EL (cell line): ENCODE measurements at regions not wholly inside any gene's neighbourhood (a gene's known extent, or its start where the extent isn't known, plus 50 kb on each side); places are given as distances from the start of the nearest gene placed in this dataset.

Experiments
- DNase-seq: peaks from one replicate; pipeline ENCODE4 v3.0.0-alpha.2; 2016

- DNase-seq = peak; percentile 90
Observed at GRCh38 chr21:27649323-27649722, 682.4 kb upstream of the ADAMTS5 start.

DNA sequence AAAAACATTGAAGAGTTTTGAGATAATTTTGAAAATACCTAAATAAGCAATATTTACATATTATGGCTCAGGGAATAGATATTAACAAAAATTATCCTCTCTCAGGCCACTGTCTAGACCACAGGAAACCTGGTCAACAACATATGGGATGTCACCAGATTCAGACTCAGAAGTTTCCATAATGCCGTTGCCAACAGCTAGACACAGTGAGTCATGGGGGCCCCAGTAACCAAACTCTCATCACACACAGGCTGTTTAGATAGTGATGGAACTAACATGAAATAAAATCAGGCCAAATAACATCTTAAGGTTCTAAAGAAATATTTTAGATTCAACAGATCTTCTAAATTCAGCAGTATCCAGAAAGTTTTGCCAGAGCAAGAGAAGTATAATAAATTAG lies 681.7 kb upstream of the ADAMTS5 start:
- peak; percentile 87 for DNase-seq

DNA sequence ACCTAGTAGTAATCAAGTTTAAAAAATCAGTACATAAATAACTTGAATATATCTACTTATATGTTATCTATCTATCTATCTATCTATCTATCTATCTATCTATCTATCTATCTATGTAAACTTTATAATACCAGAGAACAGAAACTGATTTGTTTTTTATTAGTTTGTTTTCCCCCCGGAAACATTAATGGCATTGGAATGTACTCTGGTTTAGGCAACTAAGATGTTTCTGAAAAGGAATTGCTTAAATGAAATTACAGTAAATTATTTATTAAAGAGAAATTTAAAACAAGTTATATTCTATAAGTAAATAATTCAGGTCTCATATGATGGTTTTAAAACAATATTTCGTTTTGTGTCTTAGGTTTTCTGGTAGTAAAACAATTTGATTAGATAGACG lies 681.0 kb upstream of the ADAMTS5 start:
- peak; percentile 30 for DNase-seq

DNA sequence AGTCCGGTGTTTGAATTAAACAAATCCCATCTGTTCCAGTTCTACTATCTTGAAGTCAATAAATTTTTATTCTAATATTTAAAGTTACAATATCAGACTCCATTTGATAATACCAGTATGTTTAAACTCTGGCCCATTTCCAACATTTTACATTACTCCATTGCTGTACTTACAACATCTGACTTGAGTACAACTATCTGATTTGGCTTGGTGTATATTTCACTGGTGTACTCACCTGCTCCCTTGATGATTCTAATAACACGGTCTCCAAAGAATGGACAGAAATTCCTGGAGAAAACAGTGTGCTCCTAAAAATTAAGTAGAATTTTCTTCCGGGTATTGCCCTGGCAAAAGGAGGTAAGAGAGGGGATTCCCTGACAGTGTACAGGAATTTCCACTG lies 680.5 kb upstream of the ADAMTS5 start:
- no peak for DNase-seq

- DNase-seq = no peak
Observed at GRCh38 chr21:27646691-27647090, 679.8 kb upstream of the ADAMTS5 start.

DNA sequence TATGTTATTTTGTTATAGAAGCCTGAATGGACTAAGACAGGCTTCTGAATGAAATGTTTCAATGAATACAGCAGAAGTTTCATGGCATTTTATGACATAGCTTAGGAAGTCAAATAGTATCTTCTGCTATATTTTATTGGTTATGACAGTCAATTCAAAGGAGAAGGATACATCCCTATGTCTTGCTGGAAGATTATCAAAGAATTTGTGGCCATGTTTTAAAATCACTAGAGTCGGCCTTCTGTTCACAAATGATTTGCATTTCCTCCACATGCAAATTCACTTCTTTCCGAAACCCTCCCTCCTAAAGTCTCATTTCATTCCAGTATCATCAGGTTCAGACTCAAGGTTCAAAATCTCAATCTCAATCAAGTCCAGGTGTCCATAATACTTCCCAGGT lies 679.2 kb upstream of the ADAMTS5 start:
- no peak for DNase-seq

- peak; percentile 32 for DNase-seq
Observed at GRCh38 chr21:27645285-27645684, 678.4 kb upstream of the ADAMTS5 start.

DNA sequence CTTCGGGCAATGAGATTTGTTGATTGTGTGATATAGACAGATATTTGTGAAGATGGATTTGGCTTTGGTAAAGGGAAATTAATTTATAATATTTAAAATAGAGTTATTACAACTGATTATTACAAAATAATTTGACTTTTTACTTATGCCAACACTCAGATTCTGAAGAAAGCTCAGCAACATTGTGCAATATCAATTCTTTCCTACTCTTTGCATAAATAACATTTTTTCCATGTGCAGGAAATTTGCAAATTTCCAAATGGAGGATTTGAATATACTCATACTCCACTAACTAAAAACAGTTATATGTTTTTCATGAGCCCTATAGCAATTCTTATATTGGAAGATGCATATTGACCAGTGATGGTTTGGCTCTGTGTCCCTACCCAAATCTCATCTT lies 676.4 kb upstream of the ADAMTS5 start:
- DNase-seq = no peak

GRCh38 chr21:27639286-27639685 lies 672.4 kb upstream of the ADAMTS5 start:
- DNase-seq = no peak

GRCh38 chr21:27636656-27637055 lies 669.8 kb upstream of the ADAMTS5 start:
- DNase-seq = no peak

- no peak for DNase-seq
Observed at GRCh38 chr21:27633631-27634030, 666.7 kb upstream of the ADAMTS5 start.

DNA sequence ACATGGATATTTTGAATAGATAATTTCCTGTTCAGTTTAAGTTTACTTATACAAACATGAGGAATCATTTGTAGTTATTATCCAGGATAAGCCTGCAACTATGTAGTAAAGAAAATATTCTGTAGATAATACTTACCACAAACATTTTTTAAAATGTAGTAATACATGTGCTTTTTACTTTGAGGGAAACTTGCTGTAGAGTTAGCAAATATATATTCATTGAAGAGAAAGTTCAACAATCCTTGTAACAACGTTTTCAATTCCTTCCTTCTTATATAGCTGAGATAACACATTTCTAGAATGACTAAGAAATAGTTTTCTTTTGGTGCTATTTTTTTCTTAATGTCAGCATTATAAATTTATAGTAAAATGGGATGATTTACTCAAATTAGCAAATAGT lies 664.6 kb upstream of the ADAMTS5 start:
- DNase-seq = peak; percentile 31

DNA sequence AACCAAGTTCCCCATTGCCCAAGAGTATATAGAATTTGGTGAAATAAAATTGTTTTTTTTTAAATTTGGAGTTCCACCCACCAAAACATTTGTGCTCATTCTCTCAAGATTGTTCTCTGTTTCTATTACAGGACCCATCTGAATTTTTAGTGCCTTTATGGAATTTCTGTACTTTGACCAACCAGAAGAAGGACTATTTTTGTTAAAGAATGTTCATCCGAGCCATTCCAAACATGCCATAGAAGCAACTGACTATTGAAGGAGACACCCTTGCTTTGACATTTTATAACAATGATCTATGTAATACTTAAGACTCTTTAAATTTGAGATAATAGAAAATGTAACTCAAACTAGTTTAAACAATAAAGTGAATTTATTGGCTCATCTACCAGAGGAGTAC lies 655.7 kb upstream of the ADAMTS5 start:
- DNase-seq = no peak

GRCh38 chr21:27614231-27614630 lies 647.3 kb upstream of the ADAMTS5 start:
- no peak for DNase-seq

- no peak for DNase-seq
Observed at GRCh38 chr21:27606422-27606821, 639.5 kb upstream of the ADAMTS5 start.

DNA sequence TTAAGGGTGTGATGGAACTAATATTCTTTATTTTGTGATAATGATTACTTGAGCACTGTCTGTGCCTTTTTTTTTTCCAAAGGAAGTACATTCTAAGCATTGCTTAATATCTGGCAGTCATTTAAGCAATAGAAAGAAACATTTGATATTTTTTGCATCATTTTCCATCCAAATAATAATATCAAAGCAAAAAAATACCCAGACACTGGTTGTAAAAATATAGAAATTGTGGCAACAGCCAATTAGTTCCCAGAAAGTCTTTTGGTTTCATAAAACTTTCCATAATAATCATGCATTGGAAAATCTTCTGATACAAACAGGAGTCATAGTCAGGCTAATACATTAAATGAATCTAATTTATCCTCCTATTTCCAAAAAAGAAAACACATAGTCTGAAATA lies 629.3 kb upstream of the ADAMTS5 start:
- DNase-seq = no peak

DNA sequence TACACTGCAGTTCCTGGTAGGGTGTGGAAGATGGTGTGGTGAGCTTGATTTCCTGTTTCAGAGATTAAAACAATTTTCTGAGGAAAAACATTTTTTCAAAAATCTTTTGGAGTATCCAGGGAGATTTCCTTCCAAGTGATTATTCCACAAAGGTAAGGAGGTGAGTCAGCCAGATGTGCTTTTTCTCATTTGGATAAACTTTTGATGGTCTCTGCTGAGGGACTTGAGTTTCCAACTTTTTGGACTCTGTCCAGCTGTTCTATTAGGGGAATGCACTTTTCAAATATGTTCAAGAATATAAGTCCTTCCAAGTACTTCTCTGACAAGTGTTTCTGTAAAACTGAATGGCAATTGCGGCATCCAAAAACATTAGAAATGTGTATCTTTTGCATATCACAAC lies 628.8 kb upstream of the ADAMTS5 start:
- DNase-seq = no peak

DNA sequence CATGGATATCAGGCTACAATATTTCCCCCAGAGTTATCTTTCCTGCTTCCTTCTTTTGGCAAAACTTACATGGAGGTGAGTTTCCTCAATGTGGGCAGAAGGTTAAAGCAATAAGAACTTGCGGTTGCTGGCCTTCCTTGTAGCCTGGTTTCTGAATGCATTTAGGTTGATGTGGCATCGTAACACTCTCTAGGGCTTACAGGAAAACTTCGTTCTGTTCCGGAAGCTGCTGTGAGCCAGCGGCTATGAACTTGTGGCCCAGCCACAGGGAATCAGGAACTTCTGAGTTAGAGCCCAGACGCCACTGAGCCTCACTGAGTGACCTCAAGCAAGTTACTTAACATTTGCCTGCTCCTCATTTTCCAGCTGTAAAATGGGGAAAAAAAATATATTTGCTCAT lies 623.4 kb upstream of the ADAMTS5 start:
- DNase-seq = peak; percentile 83

DNA sequence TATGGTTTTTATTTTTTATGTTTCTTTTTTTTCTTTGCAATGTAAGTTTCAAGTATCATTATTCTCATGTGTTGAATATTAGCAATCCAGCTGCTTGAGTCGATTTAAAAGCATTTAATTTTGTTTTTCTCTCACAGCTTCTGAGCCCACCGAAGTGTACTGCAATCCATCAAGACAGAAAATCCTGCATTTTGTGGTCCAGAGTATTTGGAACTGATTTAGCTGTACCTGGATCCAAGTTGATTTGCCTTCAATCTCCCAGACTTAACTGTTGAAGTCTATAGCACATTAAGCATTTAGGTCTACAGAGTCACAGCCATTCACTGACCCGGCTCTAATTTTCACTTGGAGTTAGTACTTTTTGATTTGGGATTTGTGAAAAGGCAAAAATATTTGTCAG lies 622.9 kb upstream of the ADAMTS5 start:
- no peak for DNase-seq

DNA sequence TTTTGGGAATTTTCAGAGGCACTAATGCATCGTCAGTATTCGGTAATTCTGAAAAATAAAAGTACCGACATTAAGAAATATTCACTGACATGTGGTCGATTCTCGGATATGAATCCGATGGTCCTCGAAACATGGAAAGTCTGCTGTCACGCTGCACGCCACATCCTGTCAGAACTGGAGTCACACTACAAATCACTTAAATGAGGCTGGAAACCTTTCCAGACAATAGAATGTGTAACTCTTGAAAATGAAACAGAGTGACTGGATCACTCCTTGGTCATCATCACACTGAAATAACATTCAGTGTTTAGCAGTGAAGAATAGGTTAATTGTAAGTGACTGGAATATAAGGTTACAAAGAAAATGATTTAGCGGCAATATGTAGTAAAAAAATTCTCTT lies 620.1 kb upstream of the ADAMTS5 start:
- no peak for DNase-seq

GRCh38 chr21:27586326-27586725 lies 619.4 kb upstream of the ADAMTS5 start:
- DNase-seq = no peak

DNA sequence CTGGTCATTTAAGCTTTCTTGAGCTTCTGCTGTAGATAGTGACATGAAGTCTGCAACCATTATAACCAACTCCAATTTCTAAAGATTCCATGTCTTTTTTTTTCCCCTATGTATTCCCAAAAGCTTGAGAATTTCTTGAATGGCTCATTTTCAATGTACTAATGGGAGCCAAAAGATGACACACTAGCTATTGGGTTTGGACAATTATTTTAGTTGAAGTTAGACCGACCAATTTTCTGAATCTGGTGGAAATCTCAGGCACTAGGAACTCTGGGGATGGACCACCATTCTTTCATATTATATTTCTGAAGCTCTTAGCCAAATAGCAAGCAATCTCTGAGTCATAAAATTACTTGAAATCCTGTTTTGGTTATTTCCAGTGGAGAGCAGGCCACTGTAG lies 617.4 kb upstream of the ADAMTS5 start:
- DNase-seq = no peak

DNA sequence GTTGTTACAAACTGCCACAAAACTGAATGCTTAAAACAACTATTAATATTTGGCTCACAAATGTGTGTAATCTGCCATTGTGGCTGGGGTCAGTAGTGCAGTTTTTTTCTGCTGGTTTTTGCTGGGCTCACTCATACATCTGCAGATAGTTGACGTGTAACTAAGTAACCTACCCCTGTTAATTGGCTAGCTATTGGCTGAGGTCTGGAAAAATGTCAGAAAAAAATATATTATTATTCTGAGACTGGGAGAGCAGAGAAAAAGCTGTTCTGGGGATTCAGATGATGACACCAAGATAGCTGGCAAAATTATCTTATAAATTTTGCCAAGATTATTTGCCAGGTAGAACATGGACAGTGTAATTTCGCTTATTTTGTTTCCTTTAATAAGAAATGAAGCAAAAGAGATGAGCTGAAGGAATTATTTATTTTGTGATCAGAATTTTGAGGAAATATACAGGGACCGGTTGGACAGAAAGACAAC lies 616.1 kb upstream of the ADAMTS5 start:
- no peak for DNase-seq

DNA sequence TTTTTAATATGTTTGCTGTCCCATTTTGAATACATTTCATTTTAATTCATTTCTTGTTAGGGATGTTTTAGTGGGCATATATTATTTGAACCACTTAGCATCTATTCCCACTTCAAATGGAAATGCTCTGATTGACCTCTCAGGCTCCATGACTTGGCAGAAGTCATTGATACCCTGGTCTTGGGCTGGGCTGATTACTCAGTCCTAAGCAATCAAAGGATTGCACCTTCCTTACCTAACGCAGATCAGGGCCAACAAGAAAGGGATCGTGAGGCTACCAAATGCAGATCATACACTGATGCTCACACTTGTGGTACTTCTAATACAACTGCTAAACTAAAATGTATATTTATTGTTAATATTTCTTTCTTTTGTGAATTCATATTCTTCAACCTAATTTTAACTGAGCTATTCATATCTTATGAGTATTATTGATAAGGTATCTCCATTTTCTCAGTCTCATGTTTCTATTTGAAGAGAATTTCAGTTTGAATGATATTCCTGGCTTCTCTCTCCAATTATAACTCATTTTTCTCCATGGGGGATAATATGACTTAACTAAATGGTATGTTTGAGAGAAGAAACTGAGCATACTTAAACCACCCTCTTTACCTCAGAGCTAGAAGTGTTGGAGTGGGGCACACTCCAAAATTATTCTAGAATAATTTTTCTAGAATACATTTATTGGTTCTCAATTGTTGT lies 615.5 kb upstream of the ADAMTS5 start:
- peak; percentile 14 for DNase-seq

GRCh38 chr21:27581168-27581567 lies 614.3 kb upstream of the ADAMTS5 start:
- peak; percentile 65 for DNase-seq
